ENCODE measurements at regions not wholly inside any gene's neighbourhood (a gene's known extent, or its start where the extent isn't known, plus 50 kb on each side); places are given as distances from the start of the nearest gene placed in this dataset.

DNA sequence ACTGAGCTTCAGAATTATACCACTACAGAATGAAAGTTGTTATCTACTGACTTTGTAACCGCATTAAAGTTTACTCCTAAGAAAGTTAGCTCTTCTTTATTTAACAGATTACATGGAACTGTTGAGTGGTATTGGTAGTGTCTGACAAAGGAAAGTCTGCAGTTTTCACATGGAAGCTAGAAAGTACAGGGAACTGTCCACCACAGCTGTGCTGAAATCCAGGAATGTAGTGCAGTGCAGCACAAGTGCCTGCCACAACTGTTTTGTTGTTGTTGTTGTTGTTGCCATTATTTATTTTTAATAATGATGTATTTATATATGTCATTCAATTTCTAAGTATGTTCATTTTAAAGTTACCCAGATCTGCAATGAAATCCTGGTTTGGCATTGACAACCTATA is 464.9 kb downstream of the TBC1D32 start:
- no peaks in the 10 kb centered on the region for H3K9me3 ChIP-seq (ENCODE audit: control insufficient read depth, insufficient read depth, low read depth, low read length)
- no peak overlapping the region for H3K27ac ChIP-seq (ENCODE audit: low read length)
- TF ChIP-seq SIN3A (IDR thresholded peaks at IDR 0.05; ENCODE audit: borderline replicate concordance, insufficient read depth, low read depth, low read length) (no peak), TCF7L2 (IDR thresholded peaks at IDR 0.05; ENCODE audit: low read depth, low read length) (no peak), POLR2AphosphoS5 (IDR thresholded peaks at IDR 0.05; ENCODE audit: low read depth, low read length) (no peak)
- TF ChIP-seq, protein P1, sequence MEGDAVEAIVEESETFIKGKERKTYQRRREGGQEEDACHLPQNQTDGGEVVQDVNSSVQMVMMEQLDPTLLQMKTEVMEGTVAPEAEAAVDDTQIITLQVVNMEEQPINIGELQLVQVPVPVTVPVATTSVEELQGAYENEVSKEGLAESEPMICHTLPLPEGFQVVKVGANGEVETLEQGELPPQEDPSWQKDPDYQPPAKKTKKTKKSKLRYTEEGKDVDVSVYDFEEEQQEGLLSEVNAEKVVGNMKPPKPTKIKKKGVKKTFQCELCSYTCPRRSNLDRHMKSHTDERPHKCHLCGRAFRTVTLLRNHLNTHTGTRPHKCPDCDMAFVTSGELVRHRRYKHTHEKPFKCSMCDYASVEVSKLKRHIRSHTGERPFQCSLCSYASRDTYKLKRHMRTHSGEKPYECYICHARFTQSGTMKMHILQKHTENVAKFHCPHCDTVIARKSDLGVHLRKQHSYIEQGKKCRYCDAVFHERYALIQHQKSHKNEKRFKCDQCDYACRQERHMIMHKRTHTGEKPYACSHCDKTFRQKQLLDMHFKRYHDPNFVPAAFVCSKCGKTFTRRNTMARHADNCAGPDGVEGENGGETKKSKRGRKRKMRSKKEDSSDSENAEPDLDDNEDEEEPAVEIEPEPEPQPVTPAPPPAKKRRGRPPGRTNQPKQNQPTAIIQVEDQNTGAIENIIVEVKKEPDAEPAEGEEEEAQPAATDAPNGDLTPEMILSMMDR (IDR thresholded peaks at IDR 0.05): no peak
- TF ChIP-seq, protein P2, sequence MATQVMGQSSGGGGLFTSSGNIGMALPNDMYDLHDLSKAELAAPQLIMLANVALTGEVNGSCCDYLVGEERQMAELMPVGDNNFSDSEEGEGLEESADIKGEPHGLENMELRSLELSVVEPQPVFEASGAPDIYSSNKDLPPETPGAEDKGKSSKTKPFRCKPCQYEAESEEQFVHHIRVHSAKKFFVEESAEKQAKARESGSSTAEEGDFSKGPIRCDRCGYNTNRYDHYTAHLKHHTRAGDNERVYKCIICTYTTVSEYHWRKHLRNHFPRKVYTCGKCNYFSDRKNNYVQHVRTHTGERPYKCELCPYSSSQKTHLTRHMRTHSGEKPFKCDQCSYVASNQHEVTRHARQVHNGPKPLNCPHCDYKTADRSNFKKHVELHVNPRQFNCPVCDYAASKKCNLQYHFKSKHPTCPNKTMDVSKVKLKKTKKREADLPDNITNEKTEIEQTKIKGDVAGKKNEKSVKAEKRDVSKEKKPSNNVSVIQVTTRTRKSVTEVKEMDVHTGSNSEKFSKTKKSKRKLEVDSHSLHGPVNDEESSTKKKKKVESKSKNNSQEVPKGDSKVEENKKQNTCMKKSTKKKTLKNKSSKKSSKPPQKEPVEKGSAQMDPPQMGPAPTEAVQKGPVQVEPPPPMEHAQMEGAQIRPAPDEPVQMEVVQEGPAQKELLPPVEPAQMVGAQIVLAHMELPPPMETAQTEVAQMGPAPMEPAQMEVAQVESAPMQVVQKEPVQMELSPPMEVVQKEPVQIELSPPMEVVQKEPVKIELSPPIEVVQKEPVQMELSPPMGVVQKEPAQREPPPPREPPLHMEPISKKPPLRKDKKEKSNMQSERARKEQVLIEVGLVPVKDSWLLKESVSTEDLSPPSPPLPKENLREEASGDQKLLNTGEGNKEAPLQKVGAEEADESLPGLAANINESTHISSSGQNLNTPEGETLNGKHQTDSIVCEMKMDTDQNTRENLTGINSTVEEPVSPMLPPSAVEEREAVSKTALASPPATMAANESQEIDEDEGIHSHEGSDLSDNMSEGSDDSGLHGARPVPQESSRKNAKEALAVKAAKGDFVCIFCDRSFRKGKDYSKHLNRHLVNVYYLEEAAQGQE (IDR thresholded peaks at IDR 0.05; ENCODE audit: insufficient read depth in 1 of 2, low read depth in 2 of 2, low read length in 1 of 2): peak; percentile 72 to 74
- no peak overlapping the region for H3K4me3 ChIP-seq (ENCODE audit: low read depth in 2 of 2, low read length in 2 of 2)
- CTCF ChIA-PET: no interaction called here
- no TSS peak for BruUV-seq (replicated peaks)
- intact Hi-C loops (cut with micrococcal nuclease; ENCODE audit: unreplicated experiment) (no loop called here), in situ Hi-C loops (cut with HindIII; ENCODE audit: low pct_unique_long_range_greater_than_20kb, low sequenced_read_pairs) (no loop called here)
- H3K27me3 ChIP-seq (ENCODE audit: control insufficient read depth, insufficient read depth, low read length): no peaks in the 10 kb centered on the region
- no peaks in the 10 kb centered on the region for H3K4me1 ChIP-seq (ENCODE audit: control insufficient read depth, insufficient read depth, low read length)
- ATAC-seq (no peak), DNase-seq (ENCODE audit: low read depth, low spot score) (no peak)
- no peaks in the 10 kb centered on the region for H3K36me3 ChIP-seq (ENCODE audit: control insufficient read depth, insufficient read depth, low read length)
- POLR2A ChIA-PET: no interaction called here

DNA sequence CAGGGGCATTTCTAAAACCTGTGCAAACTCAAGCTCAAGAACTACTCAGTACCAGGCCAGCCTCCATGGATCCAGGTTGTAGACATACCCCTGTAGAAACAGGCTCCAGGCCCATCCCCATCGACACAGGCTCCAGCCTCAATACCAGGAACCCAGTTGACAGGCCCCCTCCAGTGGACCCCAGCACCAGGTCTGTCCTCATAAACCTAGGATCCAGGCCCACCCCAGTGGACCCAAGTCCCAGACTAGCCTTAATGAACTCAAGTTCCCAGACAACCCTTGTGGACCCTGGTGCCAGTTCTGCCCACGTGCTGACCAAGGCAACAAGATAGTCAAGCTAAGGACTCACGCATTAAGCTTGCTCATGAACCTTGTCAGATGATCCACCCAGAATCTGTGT is 476.9 kb downstream of the TBC1D32 start:
- no peak overlapping the region for H3K4me3 ChIP-seq (ENCODE audit: low read depth in 2 of 2, low read length in 2 of 2)
- no peaks in the 10 kb centered on the region for H3K27me3 ChIP-seq (ENCODE audit: control insufficient read depth, insufficient read depth, low read length)
- BruUV-seq (replicated peaks): no TSS peak
- no peak overlapping the region for H3K27ac ChIP-seq (ENCODE audit: low read length)
- intact Hi-C loops (cut with micrococcal nuclease; ENCODE audit: unreplicated experiment): no loop called here
- POLR2A ChIA-PET: no interaction called here
- H3K9me3 ChIP-seq (ENCODE audit: control insufficient read depth, insufficient read depth, low read depth, low read length): no peaks in the 10 kb centered on the region; the same call in 1 of the 2 replicates
- no peak for TF ChIP-seq POLR2AphosphoS5 (IDR thresholded peaks at IDR 0.05; ENCODE audit: low read depth, low read length)
- TF ChIP-seq, protein P2 (IDR thresholded peaks at IDR 0.05; ENCODE audit: insufficient read depth in 1 of 2, low read depth in 2 of 2, low read length in 1 of 2): no peak
- TF ChIP-seq, protein P1 (IDR thresholded peaks at IDR 0.05): no peak
- no peak for TF ChIP-seq TCF7L2 (IDR thresholded peaks at IDR 0.05; ENCODE audit: low read depth, low read length)
- TF ChIP-seq SIN3A (IDR thresholded peaks at IDR 0.05; ENCODE audit: borderline replicate concordance, insufficient read depth, low read depth, low read length): no peak
- H3K4me1 ChIP-seq (ENCODE audit: control insufficient read depth, insufficient read depth, low read length): no peaks in the 10 kb centered on the region
- no peak for DNase-seq (ENCODE audit: low read depth, low spot score)
- no peak for ATAC-seq
- H3K36me3 ChIP-seq (ENCODE audit: control insufficient read depth, insufficient read depth, low read length): no peaks in the 10 kb centered on the region
- CTCF ChIA-PET: no interaction called here
- in situ Hi-C loops (cut with HindIII; ENCODE audit: low pct_unique_long_range_greater_than_20kb, low sequenced_read_pairs): no loop called here
